Ovary (tissue), 7 donors: ENCODE measurements at regions not wholly inside any gene's neighbourhood (a gene's known extent, or its start where the extent isn't known, plus 50 kb on each side); places are given as distances from the start of the nearest gene placed in this dataset.
"Not testable (repeated sequence)": the region's sequence is repeated elsewhere in the genome, so short reads cannot be mapped to it uniquely, and the experiment has no call there.

ENCODE experiments used
- DNase-seq, 5 donors: peaks; one replicate each; pipeline ENCODE4 v3.0.0-alpha.2; 2019 to 2020
- H3K27ac ChIP-seq, 2 donors: fragments of 200-600 bp; one replicate each; pipeline versions ENCODE4 v1.5.1 to v1.8.0; 2019 to 2022
- H3K27me3 ChIP-seq: fragments of 200-600 bp; one replicate; pipeline ENCODE4 v1.8.0; 2022
- H3K36me3 ChIP-seq: fragments of 200-600 bp; sonication (generic); one replicate; pipeline ENCODE4 v1.5.1; 2019
- H3K4me1 ChIP-seq: one replicate; pipeline ENCODE4 v1.8.1; 2013; ENCODE audit warnings: mild to moderate bottlenecking, moderate library complexity; ENCODE audit not compliant: insufficient read depth
- H3K4me3 ChIP-seq: fragments of 200-600 bp; sonication (generic); one replicate; pipeline ENCODE4 v1.5.1; 2017
- H3K9me3 ChIP-seq, 2 donors: fragments of 200-600 bp in 1 of 2; sonication (generic) in 1 of 2; one replicate each; pipeline versions ENCODE4 v1.5.1 to v1.8.1; 2013 to 2019; ENCODE audit warnings: mild to moderate bottlenecking in 1 of 2, moderate library complexity in 1 of 2
- EP300 ChIP-seq: sonication (generic); formaldehyde crosslinking; IDR thresholded peaks from one replicate; pipeline ENCODE4 v1.6.1; 2017; ENCODE audit warnings: antibody characterized with exemption
- POLR2A ChIP-seq: fragments of 450-650 bp; IDR thresholded peaks from one replicate; pipeline ENCODE4 v1.6.1; 2017; ENCODE audit warnings: antibody characterized with exemption, mild to moderate bottlenecking, moderate library complexity
- WGBS, 3 donors: extraction: QIAGEN DNeasy Blood & Tissue Kit in 1 of 3; methylation state at CpG; one replicate each; pipeline versions ENCODE4 v1.1.5 to v1.1.7; 2013 to 2017; 5-methylcytosine and 5-hydroxymethylcytosine counted together
- intact Hi-C, 4 donors: fragments of 100-400 bp; cut with DNase I; formaldehyde crosslinking; loops; one replicate each; pipeline versions ENCODE4 v1.11.0 to v1.15.1; 2022 to 2023
- TF ChIP-seq, protein P1 (sequence below), 3 donors: fragments of 450-650 bp in 2 of 3; fragments of 200-600 bp in 1 of 3; IDR thresholded peaks; one replicate each; pipeline versions ENCODE4 v1.5.1 to v1.8.0; 2016 to 2022; ENCODE audit warnings: antibody characterized with exemption in 3 of 3, mild to moderate bottlenecking in 1 of 3
- donor health status: DM: no; HTN: no; CAD: no; lungs with moderate emphysema.
- donor health status: DM: no; HTN: no; CAD: no.
- donor health status: Bipolar disorder and iron deficiency.
- donor health status: DM: no; HTN: no; CAD: no.
- donor health status: DM: yes; HTN: yes; CAD: no.

DNA sequence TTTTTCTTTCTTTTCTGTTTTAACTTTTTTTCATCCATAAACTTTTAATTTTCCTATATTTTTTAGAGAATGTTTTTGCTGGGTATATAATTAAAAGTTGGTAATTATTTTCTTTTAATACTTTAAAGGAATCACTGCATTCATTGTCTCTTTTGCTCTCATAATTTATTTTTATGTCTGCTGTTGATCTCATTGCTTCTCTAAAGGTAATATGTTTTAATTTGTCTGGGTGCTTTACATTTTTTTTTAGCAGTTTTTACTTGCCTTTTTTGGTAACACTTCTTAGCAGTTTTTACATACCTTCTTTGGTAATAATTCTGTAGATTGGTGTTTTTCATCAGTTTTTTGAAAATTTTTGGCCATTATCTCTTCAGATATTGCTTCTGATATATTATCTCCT is 89.4 kb upstream of the BMAL1 start:
- peaks cover 0 to 3% of the 10 kb centered on the region in 2 donors for H3K9me3 ChIP-seq
- intact Hi-C loops = no loop called here

DNA sequence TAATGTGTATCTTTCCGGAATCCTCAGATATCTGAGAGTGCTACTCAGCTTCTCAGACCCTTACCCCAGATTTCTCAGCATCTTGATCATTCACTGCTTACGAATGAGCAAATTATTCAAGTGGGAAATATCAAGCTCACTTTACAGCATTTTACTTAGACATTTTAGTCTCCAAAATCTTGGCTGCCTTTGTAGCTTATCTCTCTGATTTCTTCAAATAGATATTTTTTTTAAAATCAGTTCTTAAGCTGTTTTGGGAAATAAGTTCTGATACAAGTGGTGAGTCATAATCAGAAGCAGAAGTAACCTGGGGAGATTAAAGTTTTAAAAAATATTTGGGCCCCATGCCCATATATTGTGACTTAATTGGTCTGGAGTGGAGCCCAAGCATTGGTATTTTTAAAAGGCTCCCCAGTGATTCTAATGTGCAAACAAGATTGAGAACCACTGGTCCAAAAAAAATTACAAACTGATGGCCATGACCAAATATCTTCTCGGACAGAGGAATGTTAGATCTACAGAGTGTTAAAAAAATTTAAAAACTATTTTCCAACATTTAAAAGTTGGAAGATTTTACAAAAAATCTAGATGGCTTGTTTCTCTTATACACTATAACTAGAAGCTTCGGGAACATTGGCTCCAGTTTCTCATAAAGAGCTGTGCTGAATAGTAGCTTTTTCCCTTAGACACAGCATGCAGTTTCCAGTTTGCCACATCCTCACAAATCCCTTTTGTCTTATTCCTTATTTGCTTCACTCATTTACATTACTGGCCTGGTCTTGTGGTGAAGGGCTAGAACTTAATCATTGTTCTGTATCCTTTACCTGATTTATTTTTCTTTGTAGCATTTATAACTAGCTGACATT is 87.8 kb upstream of the BMAL1 start:
- no peak overlapping the region for H3K27ac ChIP-seq
- no peaks in the 10 kb centered on the region for H3K36me3 ChIP-seq
- no peak for DNase-seq
- intact Hi-C loops = no loop called here
- no peaks in the 10 kb centered on the region for H3K4me1 ChIP-seq
- peaks cover 0 to 3% of the 10 kb centered on the region in 2 donors for H3K9me3 ChIP-seq
- 67 to 74% (median 70%) methylated on average over 4 of the region's 4 CpGs for WGBS, 3 donors
- TF ChIP-seq EP300 (no peak), POLR2A (no peak)
- TF ChIP-seq, protein P1, sequence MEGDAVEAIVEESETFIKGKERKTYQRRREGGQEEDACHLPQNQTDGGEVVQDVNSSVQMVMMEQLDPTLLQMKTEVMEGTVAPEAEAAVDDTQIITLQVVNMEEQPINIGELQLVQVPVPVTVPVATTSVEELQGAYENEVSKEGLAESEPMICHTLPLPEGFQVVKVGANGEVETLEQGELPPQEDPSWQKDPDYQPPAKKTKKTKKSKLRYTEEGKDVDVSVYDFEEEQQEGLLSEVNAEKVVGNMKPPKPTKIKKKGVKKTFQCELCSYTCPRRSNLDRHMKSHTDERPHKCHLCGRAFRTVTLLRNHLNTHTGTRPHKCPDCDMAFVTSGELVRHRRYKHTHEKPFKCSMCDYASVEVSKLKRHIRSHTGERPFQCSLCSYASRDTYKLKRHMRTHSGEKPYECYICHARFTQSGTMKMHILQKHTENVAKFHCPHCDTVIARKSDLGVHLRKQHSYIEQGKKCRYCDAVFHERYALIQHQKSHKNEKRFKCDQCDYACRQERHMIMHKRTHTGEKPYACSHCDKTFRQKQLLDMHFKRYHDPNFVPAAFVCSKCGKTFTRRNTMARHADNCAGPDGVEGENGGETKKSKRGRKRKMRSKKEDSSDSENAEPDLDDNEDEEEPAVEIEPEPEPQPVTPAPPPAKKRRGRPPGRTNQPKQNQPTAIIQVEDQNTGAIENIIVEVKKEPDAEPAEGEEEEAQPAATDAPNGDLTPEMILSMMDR (IDR thresholded peaks at IDR 0.05) = no peak
- no peak overlapping the region for H3K4me3 ChIP-seq
- no peaks in the 10 kb centered on the region for H3K27me3 ChIP-seq

More for the DNA sequence above, 89.4 kb upstream of the BMAL1 start:
- no peak overlapping the region for H3K27ac ChIP-seq
- peaks cover 2% of the 10 kb centered on the region for H3K4me1 ChIP-seq
- no peaks in the 10 kb centered on the region for H3K27me3 ChIP-seq
- DNase-seq = no peak
- H3K4me3 ChIP-seq = no peak overlapping the region
- no peaks in the 10 kb centered on the region for H3K36me3 ChIP-seq
- TF ChIP-seq, protein P1 (IDR thresholded peaks at IDR 0.05) = no peak
- TF ChIP-seq EP300 (no peak), POLR2A (no peak)

- Histone ChIP-seq H3K9me3 (no peaks in the 10 kb centered on the region), H3K27me3 (no peaks in the 10 kb centered on the region), H3K4me1 (no peaks in the 10 kb centered on the region), H3K36me3 (no peaks in the 10 kb centered on the region), H3K27ac (no peak overlapping the region), H3K4me3 (no peak overlapping the region)
- DNase-seq = no peak
- TF ChIP-seq, protein P1 (IDR thresholded peaks at IDR 0.05) = no peak
- TF ChIP-seq POLR2A = no peak
- no peak for TF ChIP-seq EP300
- 67 to 72% (median 67%) methylated on average over 4 of the region's 4 CpGs for WGBS, 3 donors
- intact Hi-C loops = no loop called here
Measured at GRCh38 chr11:13193613-13194012, 84.0 kb upstream of the BMAL1 start.

GRCh38 chr11:13197374-13197773 is 80.2 kb upstream of the BMAL1 start:
- H3K36me3 ChIP-seq, H3K27me3 ChIP-seq, H3K9me3 ChIP-seq, H3K27ac ChIP-seq, intact Hi-C loops, H3K4me3 ChIP-seq, DNase-seq, H3K4me1 ChIP-seq: not testable (repeated sequence)
- 0 to 93% (median 90%) methylated on average over 1 of the region's 1 CpG for WGBS, 3 donors

GRCh38 chr11:13205486-13205885 is 72.1 kb upstream of the BMAL1 start:
- Histone ChIP-seq H3K9me3 (no peaks in the 10 kb centered on the region), H3K36me3 (no peaks in the 10 kb centered on the region), H3K4me1 (peaks cover 3% of the 10 kb centered on the region), H3K27me3 (no peaks in the 10 kb centered on the region), H3K4me3 (no peak overlapping the region), H3K27ac (no peak overlapping the region)
- TF ChIP-seq, protein P1 (IDR thresholded peaks at IDR 0.05) = no peak
- TF ChIP-seq POLR2A (no peak), EP300 (no peak)
- WGBS, 3 donors = 87 to 89% (median 88%) methylated on average over 4 of the region's 4 CpGs
- intact Hi-C loops = loop anchor here in 1 of 4 donors (5.0 kb wide), 1 partner anchor 137 kb away; no protein-coding TSS in a partner anchor
- no peak for DNase-seq
